GM19025 (cell line): ENCODE measurements at regions not wholly inside any gene's neighbourhood (a gene's known extent, or its start where the extent isn't known, plus 50 kb on each side); places are given as distances from the start of the nearest gene placed in this dataset.

Source experiments
- ATAC-seq: cut with Tn5 transposase; IDR thresholded peaks from one replicate; pipeline ENCODE4 v1.9.1; 2021; ENCODE audit warnings: mild to moderate bottlenecking, low read depth, moderate library complexity; ENCODE audit not compliant: unreplicated experiment

DNA sequence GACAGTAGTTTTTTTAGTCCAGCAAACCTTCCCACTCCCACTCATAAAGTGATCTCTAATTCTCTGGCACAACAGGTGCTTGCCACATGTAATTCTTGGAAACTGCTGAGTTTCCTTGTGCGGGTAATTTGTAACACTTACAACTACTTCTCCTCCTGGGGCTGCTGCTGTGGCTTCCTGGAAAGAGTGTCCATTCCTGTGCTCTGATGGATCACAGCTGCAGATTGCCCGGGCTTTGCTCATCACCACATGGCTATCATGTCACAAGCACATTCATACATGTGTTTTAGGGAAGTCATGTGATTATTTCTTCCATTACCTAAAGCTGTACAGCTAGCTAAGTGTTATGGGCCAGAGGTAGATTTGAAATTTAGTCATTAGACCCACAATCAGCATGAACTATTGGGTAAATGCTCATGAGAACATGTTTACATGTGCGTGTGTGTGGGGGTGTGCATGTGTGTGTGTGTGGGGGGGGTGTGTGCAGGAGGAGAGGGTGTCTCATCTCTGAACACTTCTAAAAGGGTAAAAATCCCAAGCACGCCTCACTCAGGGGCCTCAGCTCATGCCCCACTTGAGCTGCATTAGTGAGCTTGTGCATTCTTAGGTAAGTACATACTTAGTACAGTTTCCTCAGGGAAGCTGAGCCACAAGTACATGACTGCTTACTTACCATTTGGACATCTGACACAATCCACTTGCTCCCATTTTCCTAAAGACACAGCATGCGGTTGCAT lies 118.1 kb upstream of the CCDC112 start:
- no peak for ATAC-seq

DNA sequence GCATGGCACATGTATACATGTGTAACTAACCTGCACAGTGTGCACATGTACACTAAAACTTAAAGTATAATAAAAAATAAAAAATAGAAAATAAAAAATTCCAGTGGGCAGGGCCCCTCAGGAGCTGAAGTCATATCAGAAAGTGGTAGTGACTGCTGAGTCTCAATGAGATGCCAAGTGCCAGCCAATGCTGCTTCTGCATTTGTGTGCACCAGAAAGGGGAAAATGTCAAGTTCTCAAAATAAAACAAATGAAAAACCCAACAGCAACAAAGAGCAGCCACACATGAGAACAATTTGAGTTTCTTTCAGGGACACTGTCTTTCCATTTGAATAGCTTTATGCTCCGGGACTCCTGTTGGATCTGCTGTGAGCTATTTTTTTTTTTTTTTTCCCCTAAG lies 117.2 kb upstream of the CCDC112 start:
- no peak for ATAC-seq

DNA sequence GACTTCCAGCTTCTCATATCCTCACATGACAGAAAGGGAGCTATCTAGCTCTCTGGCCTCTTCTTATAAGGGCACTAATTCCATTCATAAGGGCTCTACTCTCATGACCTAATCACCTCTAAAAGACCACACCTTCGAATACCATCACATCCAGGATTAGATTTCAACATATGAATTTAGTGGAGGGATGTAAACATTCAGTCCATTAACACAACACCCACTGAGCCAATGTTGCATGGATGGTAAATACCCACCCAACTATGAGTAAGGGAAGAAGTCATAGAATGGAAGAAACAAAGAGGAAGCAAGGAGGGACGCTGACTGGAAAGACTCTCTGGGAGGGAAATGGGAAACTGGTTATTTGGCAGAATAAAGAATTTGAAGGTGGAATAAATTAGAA lies 112.6 kb upstream of the CCDC112 start:
- no peak for ATAC-seq

DNA sequence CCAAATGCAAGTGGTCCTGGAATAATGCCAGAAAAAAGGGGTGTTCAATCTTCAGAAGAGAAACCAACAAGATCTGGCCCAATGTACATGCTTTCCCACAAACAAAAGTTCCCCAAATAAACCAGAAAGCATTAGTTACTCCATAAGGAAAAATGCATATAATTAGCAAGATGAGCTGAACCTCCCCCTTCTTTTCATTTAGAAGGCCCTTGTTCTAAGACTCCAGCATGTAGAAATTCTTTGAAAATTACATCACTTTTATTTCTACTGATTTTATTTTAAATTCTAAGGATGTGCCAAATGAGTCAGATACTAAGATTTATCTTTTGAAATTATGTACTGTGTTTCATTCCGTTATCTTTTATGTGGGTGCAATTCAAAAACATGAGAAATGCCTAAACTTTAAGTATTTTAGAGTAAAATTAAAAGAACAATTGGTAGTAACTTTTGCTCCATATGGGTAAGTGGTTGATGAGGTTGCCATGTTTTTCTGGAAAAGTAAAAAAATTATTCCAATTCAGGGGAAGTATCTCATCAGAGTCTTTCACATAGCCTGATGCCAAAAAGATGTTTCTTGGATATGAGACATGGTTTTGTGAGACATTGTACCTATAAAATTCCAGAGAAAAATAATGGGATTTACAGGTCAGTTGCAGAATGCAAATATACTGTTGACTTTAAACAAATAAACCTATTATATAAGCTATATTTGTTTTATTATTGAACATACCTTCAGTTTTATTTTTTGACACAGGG lies 106.5 kb upstream of the CCDC112 start:
- ATAC-seq: no peak

DNA sequence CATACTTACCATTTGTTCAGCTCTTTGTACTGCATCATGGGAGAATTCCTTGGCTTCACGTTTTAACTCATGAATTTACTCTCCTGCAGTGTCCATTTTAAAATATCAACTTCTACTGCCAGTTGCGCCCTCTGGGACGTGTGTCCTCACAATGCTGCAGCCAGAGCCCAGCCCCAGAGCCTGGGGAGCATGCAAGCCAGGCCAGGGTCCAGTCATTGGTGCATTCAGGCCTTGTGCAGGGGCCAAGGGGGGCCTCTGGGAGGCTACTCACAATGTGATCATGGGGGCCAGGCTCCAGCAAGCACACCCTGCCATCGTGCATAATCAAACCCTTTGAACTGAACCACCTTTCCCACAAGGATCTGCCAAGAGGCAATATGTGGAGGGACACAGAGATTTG lies 105.6 kb upstream of the CCDC112 start:
- ATAC-seq: no peak

DNA sequence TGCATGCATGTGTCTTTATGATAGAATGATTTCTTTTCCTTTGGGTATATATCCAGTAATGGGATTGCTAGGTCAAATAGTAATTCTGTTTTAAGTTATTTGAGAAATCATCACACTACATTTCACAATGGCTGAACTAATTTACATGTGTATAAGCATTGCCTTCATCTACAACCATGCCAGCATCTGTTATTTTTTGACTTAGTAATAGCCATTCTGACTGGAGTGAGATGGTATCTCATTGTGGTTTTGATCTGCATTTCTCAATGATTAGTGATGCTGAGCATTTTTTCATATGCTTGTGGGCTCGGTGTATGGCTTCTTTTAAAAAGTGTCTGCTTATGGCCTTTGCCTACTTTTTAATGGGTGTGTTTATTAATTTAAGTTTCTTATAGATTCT lies 102.3 kb upstream of the CCDC112 start:
- ATAC-seq: no peak

DNA sequence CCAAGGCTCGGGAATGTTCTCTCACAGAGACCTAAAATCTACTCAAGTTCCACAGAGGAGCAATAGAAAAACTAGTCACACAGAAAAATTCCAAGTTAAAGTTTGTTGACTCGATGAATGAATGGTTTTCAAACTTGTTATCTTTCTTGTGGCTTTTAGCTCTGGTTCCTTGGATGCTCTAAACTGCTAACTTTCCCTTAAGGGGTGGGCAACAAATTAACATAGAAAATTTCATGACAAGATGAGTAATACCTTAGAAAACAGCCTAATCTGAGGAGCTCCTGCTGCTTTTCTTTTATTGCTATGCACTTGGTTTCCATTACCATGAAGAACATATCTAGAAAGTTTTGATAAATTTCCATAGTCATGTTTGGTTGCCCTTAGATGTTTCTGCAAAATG lies 100.2 kb upstream of the CCDC112 start:
- ATAC-seq: no peak

DNA sequence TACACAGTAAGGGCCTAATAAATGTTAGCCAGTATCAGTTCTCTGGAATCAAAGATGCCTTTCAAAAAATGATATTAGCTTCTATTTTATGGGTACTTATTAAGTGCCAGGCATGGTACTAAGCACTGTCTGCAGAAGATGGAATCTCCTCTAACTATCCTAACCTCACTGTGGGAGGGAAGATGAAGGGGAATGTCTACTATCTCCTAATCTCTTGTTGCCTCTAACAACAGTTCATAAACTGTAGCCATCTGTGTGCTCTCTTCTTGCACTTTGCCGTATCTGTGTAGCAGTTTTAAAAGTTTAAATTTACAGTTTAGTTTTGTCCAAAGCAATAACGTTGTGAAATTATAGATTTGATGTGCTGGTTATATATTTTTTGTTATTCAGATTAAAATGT lies 99.6 kb upstream of the CCDC112 start:
- ATAC-seq: no peak

DNA sequence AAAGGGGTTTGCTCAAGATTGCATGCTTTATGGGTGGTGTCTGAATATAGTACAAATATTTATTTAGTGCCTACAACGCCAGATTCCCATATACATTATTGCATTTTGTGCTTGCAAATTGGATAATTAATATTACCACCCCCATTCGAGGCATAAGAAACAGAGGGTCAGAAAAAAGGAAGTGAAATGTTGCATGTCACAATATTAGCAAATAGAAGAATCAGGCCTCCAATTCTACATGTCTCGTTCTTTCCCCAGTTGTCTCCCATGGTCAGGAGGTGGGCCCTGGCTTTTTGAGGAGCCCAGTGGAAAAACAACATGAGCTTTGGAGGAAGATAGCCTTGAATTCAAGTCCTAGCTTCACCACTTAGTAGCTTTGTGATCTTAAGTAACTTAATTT lies 98.1 kb upstream of the CCDC112 start:
- no peak for ATAC-seq

DNA sequence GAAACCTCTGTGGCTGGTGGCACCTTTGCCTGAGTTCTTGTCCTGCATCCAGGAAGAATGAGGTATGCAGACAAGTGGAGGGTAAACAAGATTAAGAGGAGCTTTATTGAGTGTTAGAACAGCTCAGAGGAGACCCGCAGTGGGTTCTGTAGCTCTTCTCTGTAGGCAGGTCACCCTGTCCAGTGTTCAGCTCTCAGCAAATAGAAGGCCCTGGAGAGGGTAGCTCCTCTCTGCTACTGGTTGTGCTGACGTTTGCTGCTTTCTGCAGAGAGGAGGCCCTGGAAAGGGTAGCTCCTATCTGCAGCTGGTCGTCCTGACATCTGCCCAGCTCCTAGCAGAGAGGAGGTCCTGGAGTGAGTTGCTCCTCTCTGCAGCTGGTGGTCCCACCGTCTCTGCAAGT lies 96.8 kb upstream of the CCDC112 start:
- no peak for ATAC-seq

DNA sequence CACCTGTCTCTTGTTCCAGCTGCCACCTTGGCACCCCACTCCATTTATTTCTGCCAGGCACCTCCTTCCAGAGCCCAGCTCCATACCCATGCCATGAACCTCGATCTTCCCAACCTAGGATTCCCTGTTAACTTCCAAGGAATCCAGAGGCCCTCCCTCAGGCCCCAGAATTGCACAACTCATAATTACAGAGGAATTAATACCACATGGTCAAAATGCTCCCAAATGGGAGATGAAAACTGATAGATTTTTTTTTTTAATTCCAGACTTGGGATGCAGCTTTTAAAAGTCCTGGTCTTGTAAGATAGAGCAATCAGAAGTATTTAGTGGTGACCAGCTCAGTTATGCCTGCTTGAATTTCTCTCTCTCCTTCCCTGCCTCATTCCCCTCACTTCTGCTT lies 96.2 kb upstream of the CCDC112 start:
- ATAC-seq: no peak

DNA sequence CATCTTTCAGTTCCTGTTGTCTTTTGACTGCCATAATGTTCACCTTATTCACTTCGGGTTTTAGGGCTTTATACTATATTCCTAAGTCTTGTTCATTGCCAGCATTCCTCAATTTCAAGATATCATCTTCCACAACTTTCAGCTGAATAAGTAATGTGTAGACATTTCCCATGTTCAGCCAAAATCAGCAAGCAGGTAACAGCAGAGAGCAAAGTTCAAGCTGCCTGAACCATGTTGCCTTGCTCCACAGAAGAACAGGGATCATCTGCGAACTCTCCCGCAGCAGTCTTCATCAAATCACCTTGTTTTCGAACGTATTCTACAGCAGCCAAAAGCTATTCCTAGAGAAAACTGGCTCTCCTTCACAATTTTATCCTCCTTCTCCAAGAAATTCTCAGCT lies 95.3 kb upstream of the CCDC112 start:
- no peak for ATAC-seq

DNA sequence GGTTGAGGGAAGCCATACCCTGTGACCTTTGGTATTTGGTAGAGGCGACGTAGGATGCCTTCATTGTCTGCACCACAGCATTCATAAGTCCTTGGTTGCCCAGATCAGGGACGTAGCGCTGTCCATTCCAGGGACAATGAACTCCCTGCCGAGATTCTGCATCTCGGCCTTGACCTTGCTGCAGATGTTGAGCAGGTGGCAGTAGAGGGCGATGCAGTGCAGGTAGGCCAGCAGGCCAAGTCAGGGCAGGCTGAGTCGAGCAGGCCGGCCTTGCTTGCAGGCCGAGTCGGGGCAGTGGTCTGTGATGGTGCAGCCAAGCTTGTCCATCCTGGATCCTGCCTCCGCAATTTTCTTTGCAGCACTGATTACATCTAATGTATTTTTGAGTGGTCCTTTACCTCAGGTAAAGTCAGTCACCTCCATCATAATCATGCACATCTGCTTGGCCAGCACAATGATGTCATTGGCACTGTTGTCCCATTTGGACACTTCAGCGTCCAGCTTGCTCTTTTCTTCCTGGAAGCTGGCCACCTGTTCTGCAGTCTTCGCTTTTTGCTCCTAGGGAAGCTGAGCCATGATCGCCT lies 93.4 kb upstream of the CCDC112 start:
- ATAC-seq: no peak

DNA sequence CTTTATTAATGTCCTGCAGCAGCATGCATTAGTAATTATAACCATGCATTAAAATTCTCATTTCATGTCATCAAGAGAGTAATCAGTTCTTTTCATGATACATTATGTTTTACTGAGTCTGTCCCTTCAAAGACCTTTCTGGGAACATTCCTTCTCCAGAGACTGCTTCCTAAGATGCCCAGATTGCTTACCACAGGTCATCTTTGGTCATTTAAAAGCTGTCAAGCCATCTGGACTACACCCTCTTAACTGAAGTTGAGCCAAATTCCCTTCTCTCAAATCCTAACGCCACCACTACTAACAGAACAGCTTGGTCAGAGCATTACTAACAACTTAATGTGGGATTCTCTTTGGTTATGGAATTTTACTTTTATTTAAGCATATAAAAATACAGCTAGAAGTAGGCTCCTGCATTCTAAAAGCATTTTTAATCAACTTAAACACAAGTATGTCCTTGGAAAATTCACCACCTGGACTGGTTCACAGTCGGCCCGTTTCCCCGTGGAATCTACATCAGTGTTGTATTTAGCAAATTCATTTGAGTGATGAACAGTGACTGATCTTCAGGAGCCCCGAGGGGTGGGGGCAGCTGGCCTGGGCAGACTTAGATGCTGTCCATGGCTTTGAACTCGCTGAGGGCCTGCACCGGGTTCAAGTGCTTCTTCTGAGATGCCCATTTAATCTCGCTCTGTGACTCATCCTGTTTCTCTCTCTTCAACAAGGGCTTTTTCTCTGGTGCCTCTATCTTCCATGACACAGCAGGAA lies 92.8 kb upstream of the CCDC112 start:
- no peak for ATAC-seq

DNA sequence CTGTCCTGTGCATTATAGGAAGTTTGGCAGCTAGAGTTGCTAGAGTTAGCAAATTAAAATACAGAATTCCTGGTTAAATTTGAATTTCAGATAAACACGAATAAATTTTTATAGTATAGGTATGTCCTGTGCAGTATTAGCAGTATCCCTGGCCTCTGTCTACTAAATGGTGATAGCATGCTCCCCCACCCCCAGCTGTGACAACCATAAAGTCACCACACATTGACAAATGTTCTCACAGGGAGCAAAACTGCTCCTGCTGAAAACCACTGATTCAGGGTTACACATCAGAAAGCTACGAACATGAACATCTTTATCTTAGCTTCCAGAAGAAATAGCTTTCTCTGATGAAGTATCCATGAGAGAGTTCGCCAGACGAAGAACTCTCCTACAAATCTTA lies 91.8 kb upstream of the CCDC112 start:
- no peak for ATAC-seq

DNA sequence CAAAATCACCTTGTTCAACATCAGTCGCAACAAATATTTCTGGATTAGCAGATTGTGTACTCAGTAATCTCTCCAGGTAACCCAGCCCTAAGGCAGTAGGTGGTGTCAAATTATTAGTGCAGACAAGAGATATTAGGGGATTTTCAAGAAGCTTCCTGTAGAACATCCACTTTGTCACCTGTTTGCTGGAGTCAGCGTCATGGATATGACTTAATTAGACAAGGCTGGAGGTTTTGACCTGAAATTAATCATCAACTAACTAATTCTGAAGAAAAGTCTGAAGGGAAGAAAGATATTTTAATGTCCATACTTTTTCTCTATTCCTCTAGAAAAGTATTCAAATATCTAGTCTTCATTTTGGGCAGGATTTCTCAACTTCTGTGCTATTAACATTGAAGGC lies 91.4 kb upstream of the CCDC112 start:
- ATAC-seq: no peak

DNA sequence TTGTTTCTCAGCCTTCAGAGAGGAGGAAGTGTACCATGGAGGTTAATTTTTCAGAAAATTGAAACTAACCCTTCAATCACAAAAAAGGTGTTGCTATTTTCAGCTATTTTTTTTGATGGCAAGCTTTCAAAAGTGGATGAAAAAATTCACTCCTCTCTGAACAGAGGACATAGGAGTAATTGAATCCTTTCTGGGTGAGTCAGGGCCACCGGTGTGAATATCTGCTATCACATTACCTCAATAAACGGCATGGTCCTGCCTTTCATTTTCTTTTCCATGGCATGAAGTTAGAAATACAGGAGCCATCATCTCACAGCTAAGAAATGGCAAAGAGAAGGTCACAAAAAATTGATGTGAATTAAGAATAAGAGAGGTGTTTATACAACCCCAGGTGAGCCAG lies 90.2 kb upstream of the CCDC112 start:
- no peak for ATAC-seq

DNA sequence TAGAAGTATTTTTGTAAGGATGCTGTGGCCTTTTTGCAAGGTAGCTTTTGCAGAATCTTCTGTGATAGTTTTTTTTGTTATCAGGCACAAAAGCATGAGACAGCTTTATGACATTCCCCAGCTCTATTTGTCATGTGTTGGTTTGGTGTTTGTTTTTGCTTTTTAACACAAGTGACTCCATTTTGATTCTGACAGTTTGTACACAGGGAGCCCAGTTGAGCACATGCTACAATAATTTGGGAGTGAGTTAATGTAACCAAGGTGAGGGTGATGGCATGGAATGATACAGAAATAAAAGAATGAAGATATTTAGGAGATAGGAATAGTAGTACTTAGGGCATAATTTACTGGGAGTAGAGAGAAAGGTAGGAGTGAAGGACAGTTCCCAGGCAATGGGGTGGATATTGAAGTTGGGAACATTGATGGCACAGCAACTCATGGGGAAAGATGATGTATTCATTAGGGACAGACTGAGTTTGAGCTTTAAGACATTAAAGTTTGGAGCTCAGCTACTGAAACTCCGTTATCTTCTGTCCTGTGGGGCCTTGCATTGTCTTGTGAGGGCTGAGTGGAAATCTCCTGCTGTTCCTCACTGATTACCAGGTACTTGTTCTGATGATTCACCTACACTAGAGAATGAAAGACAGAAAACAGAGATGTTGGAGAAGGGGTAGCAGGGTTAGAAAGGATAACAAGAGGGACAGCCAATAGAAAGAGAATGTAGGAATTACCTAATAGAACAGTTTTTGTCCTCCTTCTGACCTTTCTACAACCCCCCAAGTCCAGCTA lies 88.3 kb upstream of the CCDC112 start:
- ATAC-seq: no peak

DNA sequence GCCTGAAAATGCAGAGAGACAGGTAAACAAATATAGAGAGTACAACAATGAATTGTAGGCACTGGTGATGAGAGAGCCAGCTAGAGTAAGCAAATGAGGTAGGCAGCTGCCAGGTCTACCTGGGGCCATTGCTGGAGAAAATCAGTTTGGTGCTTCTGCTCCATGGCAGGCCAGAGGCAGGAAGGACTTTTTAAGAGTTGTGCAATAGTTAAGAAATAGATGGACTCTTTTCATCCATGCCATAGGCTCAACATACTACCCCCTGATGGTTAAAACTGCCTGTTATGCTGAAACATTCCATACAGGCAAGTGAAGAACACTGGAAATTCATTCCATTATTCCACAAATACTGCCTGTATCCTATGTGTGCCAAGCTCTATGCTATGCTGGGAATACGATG lies 86.5 kb upstream of the CCDC112 start:
- no peak for ATAC-seq

DNA sequence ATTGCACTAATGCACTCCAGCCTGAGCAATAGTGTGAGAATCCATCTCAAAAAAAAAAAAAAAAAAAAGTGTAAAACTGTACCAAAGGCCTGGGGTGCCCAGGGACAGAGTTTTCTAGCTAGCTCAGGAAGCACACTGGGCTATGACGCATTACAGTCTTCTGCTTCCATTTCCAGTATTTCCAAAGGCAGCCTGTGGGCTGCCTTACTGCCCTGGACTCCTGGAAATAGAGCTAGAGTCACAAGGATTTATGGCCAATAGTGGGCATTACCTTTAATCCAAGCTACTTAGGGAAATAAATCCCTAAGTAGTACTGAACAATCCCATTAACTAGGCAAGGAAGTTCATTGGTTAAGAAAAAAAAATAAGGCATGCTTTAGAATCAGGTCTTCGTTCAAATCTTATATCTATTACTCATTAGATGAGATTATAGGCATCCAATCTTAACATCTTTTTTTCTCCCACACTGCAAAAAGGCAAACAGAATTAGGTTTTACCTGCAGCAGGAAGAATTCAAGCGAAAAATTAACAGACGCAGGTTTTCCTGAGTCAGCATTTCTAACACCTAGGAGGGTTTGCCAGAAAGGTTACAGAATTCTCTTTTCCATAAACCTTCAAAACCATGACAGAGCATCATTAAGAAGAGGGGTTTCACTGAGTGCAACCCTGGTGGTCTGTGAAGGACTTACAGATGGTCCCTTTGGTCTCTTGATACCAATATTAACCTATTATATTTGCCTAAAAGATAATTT lies 85.6 kb upstream of the CCDC112 start:
- no peak for ATAC-seq
